Right lobe of liver (tissue), 4 donors: ENCODE measurements at regions not wholly inside any gene's neighbourhood (a gene's known extent, or its start where the extent isn't known, plus 50 kb on each side); places are given as distances from the start of the nearest gene placed in this dataset.

ENCODE experiments used
- CTCF ChIP-seq, 4 donors: fragments of 200-600 bp in 3 of 4; fragments of 450-650 bp in 1 of 4; IDR thresholded peaks; one replicate each; pipeline versions ENCODE4 v1.5.1 to v1.8.0; 2016 to 2022; ENCODE audit warnings: antibody characterized with exemption in 4 of 4, mild to moderate bottlenecking in 2 of 4
- POLR2A ChIP-seq: fragments of 450-650 bp; IDR thresholded peaks from one replicate; pipeline ENCODE4 v1.6.1; 2017; ENCODE audit warnings: antibody characterized with exemption, mild to moderate bottlenecking
- donor health status: DM: no; HTN: no; CAD: no.
- donor health status: DM: no; HTN: no; CAD: no.
- donor health status: DM: no; HTN: yes; CAD: no.

GRCh38 chr5:10842823-10843222 is 81.8 kb upstream of the DAP start:
- TF ChIP-seq CTCF (IDR thresholded peaks at IDR 0.05) (no peak), POLR2A (no peak)
